ENCODE measurements at regions not wholly inside any gene's neighbourhood (a gene's known extent, or its start where the extent isn't known, plus 50 kb on each side); places are given as distances from the start of the nearest gene placed in this dataset.

GRCh38 chr14:101509730-101510371, 51.4 kb upstream of the DIO3 start:
- no peak for TF ChIP-seq POLR2A (IDR thresholded peaks at IDR 0.05; ENCODE audit: low read depth, low read length)
- no peak for FAIRE-seq

GRCh38 chr14:101511199-101511598, 50.1 kb upstream of the DIO3 start:
- no peak for TF ChIP-seq POLR2A (IDR thresholded peaks at IDR 0.05; ENCODE audit: low read depth, low read length)
- no peak for FAIRE-seq
- no peak for DNase-seq (ENCODE audit: insufficient read length, low spot score)

More at GRCh38 chr14:101509730-101510371, 51.4 kb upstream of the DIO3 start:
- DNase-seq (ENCODE audit: insufficient read length, low spot score), result no peak
